Neural crest cell (in vitro differentiated cells): ENCODE measurements at regions not wholly inside any gene's neighbourhood (a gene's known extent, or its start where the extent isn't known, plus 50 kb on each side); places are given as distances from the start of the nearest gene placed in this dataset.

Experiments
- DNase-seq: peaks from one replicate; pipeline ENCODE4 v3.0.0; 2021; ENCODE audit warnings: low read depth, mixed read lengths, low spot score
- H3K27ac Mint-ChIP-seq: one replicate; pipeline ENCODE4 v1.8.0; 2021; ENCODE audit warnings: mild to moderate bottlenecking, mixed read lengths; ENCODE audit not compliant: unreplicated experiment
- H3K27me3 Mint-ChIP-seq: 2 replicates; pipeline ENCODE4 v1.8.0; 2021; ENCODE audit warnings: low read depth, mild to moderate bottlenecking, mixed read lengths
- H3K36me3 Mint-ChIP-seq: 2 replicates; pipeline ENCODE4 v1.8.0; 2021; ENCODE audit warnings: low read depth, mild to moderate bottlenecking, mixed read lengths
- H3K4me1 Mint-ChIP-seq: 2 replicates; pipeline ENCODE4 v1.8.0; 2021; ENCODE audit warnings: mixed read lengths
- H3K4me3 Mint-ChIP-seq: one replicate; pipeline ENCODE4 v1.8.0; 2021; ENCODE audit warnings: mild to moderate bottlenecking, mixed read lengths
- H3K9me3 Mint-ChIP-seq: 2 replicates; pipeline ENCODE4 v1.8.0; 2021; ENCODE audit warnings: mixed read lengths
- CTCF ChIP-seq: fragments of 200-600 bp; sonication (generic); conservative IDR thresholded peaks from 2 replicates; pipeline ENCODE4 v1.5.0; 2021; ENCODE audit warnings: antibody characterized with exemption, mild to moderate bottlenecking

- DNase-seq = no peak
- H3K27ac Mint-ChIP-seq = no peak overlapping the region
- H3K9me3 Mint-ChIP-seq = peaks cover 3% of the 10 kb centered on the region
- H3K4me3 Mint-ChIP-seq = no peak overlapping the region
- peaks cover 3% of the 10 kb centered on the region for H3K4me1 Mint-ChIP-seq
- peaks cover 2% of the 10 kb centered on the region for H3K27me3 Mint-ChIP-seq
- no peaks in the 10 kb centered on the region for H3K36me3 Mint-ChIP-seq
- no peak for TF ChIP-seq CTCF
Observed at GRCh38 chr12:115064296-115064695, 380.3 kb upstream of the TBX3 start.

- DNase-seq = no peak
- peaks cover 2% of the 10 kb centered on the region for H3K27me3 Mint-ChIP-seq
- H3K36me3 Mint-ChIP-seq = no peaks in the 10 kb centered on the region
- no peak overlapping the region for H3K27ac Mint-ChIP-seq
- no peak for TF ChIP-seq CTCF
- peaks cover 8% of the 10 kb centered on the region for H3K4me1 Mint-ChIP-seq
- peaks cover 3% of the 10 kb centered on the region for H3K9me3 Mint-ChIP-seq
- no peak overlapping the region for H3K4me3 Mint-ChIP-seq
Observed at GRCh38 chr12:115062741-115063140, 378.8 kb upstream of the TBX3 start.

- no peak for DNase-seq
- Mint-ChIP-seq H3K4me1 (peaks cover 18% of the 10 kb centered on the region), H3K4me3 (no peak overlapping the region), H3K36me3 (no peaks in the 10 kb centered on the region), H3K27ac (no peak overlapping the region), H3K27me3 (peaks cover 2% of the 10 kb centered on the region), H3K9me3 (peaks cover 3% of the 10 kb centered on the region)
- no peak for TF ChIP-seq CTCF
Observed at GRCh38 chr12:115060477-115061168, 376.6 kb upstream of the TBX3 start.

GRCh38 chr12:115057445-115057844, 373.5 kb upstream of the TBX3 start:
- no peak for DNase-seq
- no peaks in the 10 kb centered on the region for H3K27me3 Mint-ChIP-seq
- peaks cover 18% of the 10 kb centered on the region for H3K4me1 Mint-ChIP-seq
- no peaks in the 10 kb centered on the region for H3K9me3 Mint-ChIP-seq
- H3K36me3 Mint-ChIP-seq = no peaks in the 10 kb centered on the region
- H3K27ac Mint-ChIP-seq = no peak overlapping the region
- no peak for TF ChIP-seq CTCF
- no peak overlapping the region for H3K4me3 Mint-ChIP-seq

GRCh38 chr12:115051378-115051777, 367.4 kb upstream of the TBX3 start:
- H3K27ac Mint-ChIP-seq = no peak overlapping the region
- H3K36me3 Mint-ChIP-seq = no peaks in the 10 kb centered on the region
- no peak overlapping the region for H3K4me3 Mint-ChIP-seq
- H3K9me3 Mint-ChIP-seq = no peaks in the 10 kb centered on the region
- H3K4me1 Mint-ChIP-seq = peaks cover 4% of the 10 kb centered on the region
- TF ChIP-seq CTCF = no peak
- no peak for DNase-seq
- H3K27me3 Mint-ChIP-seq = peaks cover 5% of the 10 kb centered on the region
